Panc1 (cell line): ENCODE measurements at regions not wholly inside any gene's neighbourhood (a gene's known extent, or its start where the extent isn't known, plus 50 kb on each side); places are given as distances from the start of the nearest gene placed in this dataset.

ENCODE experiments used
- CTCF ChIP-seq: fragments of 450-650 bp; IDR thresholded peaks from 2 replicates; pipeline ENCODE4 v1.5.1; 2017; ENCODE audit warnings: mild to moderate bottlenecking
- POLR2AphosphoS5 ChIP-seq: IDR thresholded peaks from 2 replicates; pipeline ENCODE4 v1.6.1; 2012; ENCODE audit warnings: mild to moderate bottlenecking, low read depth, low read length, moderate library complexity
- REST ChIP-seq, 2 experiments: IDR thresholded peaks; 2 replicates each; pipeline ENCODE4 v1.6.1; 2011 to 2012; ENCODE audit warnings: low read depth in 2 of 2, control low read depth in 1 of 2, low read length in 1 of 2, mild to moderate bottlenecking in 1 of 2, moderate library complexity in 1 of 2; ENCODE audit not compliant: insufficient read depth in 1 of 2
- SIN3A ChIP-seq: IDR thresholded peaks from 2 replicates; pipeline ENCODE4 v1.6.1; 2012; ENCODE audit warnings: low read depth, mild to moderate bottlenecking, low read length, moderate library complexity, borderline replicate concordance; ENCODE audit not compliant: insufficient read depth
- TCF7L2 ChIP-seq: IDR thresholded peaks from 2 replicates; pipeline ENCODE4 v1.6.1; 2011; ENCODE audit warnings: mild to moderate bottlenecking, low read depth, low read length, inconsistent platforms

DNA sequence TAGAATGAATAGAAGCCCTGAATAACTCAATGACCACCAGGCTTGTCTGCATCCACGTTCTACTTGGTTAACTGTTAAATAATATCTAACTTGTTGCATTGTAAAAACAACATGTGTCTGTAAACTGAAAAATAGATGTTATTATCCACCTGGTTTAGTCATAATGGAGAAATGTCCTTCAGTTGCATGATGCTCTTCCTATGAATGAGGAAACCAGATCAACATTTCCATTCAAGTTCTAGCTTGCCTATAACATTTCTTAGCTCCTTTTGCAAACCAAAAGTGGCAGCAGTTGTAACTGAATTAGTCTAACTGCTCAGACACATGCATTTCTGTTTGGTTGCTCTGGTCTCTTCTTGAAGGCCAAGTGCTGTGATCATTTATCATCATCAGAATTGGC is 62.9 kb upstream of the BET1 start:
- no peak for TF ChIP-seq SIN3A
- no peak for TF ChIP-seq POLR2AphosphoS5
- TF ChIP-seq CTCF: no peak
- no peak for TF ChIP-seq REST (IDR thresholded peaks at IDR 0.05; ENCODE audit: insufficient read depth in 1 of 2, low read depth in 2 of 2, low read length in 1 of 2)
- TF ChIP-seq TCF7L2: no peak
